Astrocyte (in vitro differentiated cells and primary cell): ENCODE measurements at regions not wholly inside any gene's neighbourhood (a gene's known extent, or its start where the extent isn't known, plus 50 kb on each side); places are given as distances from the start of the nearest gene placed in this dataset.

Experiments
- DNase-seq: peaks from one replicate; pipeline ENCODE4 v3.0.0-alpha.2; 2010; ENCODE audit warnings: low read depth
- FAIRE-seq: peaks from 2 replicates; lab custom pipeline; 2011; peaks lifted over from hg19 to GRCh38; lab: Jason Lieb, UNC
- H2AFZ ChIP-seq: 2 replicates; pipeline ENCODE4 v1.6.0; 2012; ENCODE audit warnings: low read depth, low read length, inconsistent platforms
- H3K27ac ChIP-seq: 2 replicates; pipeline ENCODE4 v1.5.1; 2011; ENCODE audit warnings: low read depth, low read length, inconsistent platforms
- H3K27me3 ChIP-seq: 2 replicates; pipeline ENCODE4 v1.6.0; 2011; ENCODE audit warnings: low read length, inconsistent platforms; ENCODE audit not compliant: insufficient read depth
- H3K36me3 ChIP-seq: 2 replicates; pipeline ENCODE4 v1.5.1; 2011; ENCODE audit warnings: low read length, inconsistent platforms; ENCODE audit not compliant: insufficient read depth
- H3K4me1 ChIP-seq: 2 replicates; pipeline ENCODE4 v1.5.1; 2011; ENCODE audit warnings: low read length, inconsistent platforms; ENCODE audit not compliant: insufficient read depth
- H3K4me2 ChIP-seq: 2 replicates; pipeline ENCODE4 v1.6.0; 2012; ENCODE audit warnings: low read length, inconsistent platforms
- H3K4me3 ChIP-seq: 2 replicates; pipeline ENCODE4 v1.5.1; 2011; ENCODE audit warnings: low read depth, mild to moderate bottlenecking, low read length, inconsistent platforms; ENCODE audit not compliant: insufficient read depth
- H3K79me2 ChIP-seq: 2 replicates; pipeline ENCODE4 v1.6.0; 2012; ENCODE audit warnings: mild to moderate bottlenecking, low read length, inconsistent platforms; ENCODE audit not compliant: insufficient read depth
- H3K9ac ChIP-seq: 2 replicates; pipeline ENCODE4 v1.6.0; 2012; ENCODE audit warnings: mild to moderate bottlenecking, low read length, inconsistent platforms
- H3K9me3 ChIP-seq: 2 replicates; pipeline ENCODE4 v1.5.1; 2012; ENCODE audit warnings: low read depth, mild to moderate bottlenecking, low read length, inconsistent platforms; ENCODE audit not compliant: insufficient read depth
- H4K20me1 ChIP-seq: 2 replicates; pipeline ENCODE4 v1.6.0; 2012; ENCODE audit warnings: low read length, inconsistent platforms; ENCODE audit not compliant: insufficient read depth
- H3K27ac Mint-ChIP-seq: one replicate; pipeline ENCODE4 v1.8.0; 2021; ENCODE audit warnings: mild to moderate bottlenecking, mixed read lengths; ENCODE audit not compliant: unreplicated experiment
- H3K27me3 Mint-ChIP-seq: one replicate; pipeline ENCODE4 v1.8.0; 2021; ENCODE audit warnings: low read depth, mixed read lengths; ENCODE audit not compliant: unreplicated experiment
- H3K36me3 Mint-ChIP-seq: one replicate; pipeline ENCODE4 v1.8.0; 2021; ENCODE audit warnings: low read depth, mixed read lengths; ENCODE audit not compliant: unreplicated experiment
- H3K4me1 Mint-ChIP-seq: one replicate; pipeline ENCODE4 v1.8.0; 2021; ENCODE audit warnings: low read depth, mixed read lengths; ENCODE audit not compliant: unreplicated experiment
- H3K4me3 Mint-ChIP-seq: one replicate; pipeline ENCODE4 v1.8.0; 2021; ENCODE audit warnings: mild to moderate bottlenecking, moderate library complexity, mixed read lengths; ENCODE audit not compliant: unreplicated experiment
- H3K9me3 Mint-ChIP-seq: one replicate; pipeline ENCODE4 v1.8.0; 2021; ENCODE audit warnings: mild to moderate bottlenecking, mixed read lengths; ENCODE audit not compliant: unreplicated experiment
- CTCF ChIP-seq: IDR thresholded peaks from 2 replicates; pipeline ENCODE4 v1.5.1; 2011; ENCODE audit warnings: low read depth, mild to moderate bottlenecking, inconsistent platforms, low read length, moderate library complexity; ENCODE audit not compliant: insufficient read depth
- EZH2 ChIP-seq: IDR thresholded peaks from 2 replicates; pipeline ENCODE4 v1.6.1; 2012; ENCODE audit warnings: mild to moderate bottlenecking, low read length, inconsistent platforms; ENCODE audit not compliant: insufficient read depth

DNA sequence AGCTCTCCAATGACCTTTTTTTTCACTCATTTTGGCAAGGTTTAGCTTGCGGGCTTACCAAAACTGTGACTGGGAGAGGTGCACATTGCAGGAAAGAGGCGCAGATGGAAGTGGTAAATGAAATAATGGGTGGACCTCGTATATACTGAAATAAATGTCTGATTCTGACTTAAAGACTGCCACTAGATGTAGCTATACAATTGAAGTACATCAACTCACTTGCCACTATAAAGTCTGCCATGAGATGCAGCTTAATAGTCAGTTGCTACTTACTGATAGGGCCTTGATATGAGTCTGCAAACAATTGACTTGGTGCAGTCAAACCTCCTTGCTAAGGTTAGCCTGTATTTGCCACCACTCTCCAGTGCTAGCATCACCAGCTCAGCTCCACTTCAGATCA is 525.9 kb upstream of the MBL2 start:
- H3K9me3 Mint-ChIP-seq: peaks cover 2% of the 10 kb centered on the region
- H3K79me2 ChIP-seq: no peaks in the 10 kb centered on the region
- H3K9ac ChIP-seq: no peak overlapping the region
- H3K4me3 Mint-ChIP-seq: no peak overlapping the region
- peaks cover 2% of the 10 kb centered on the region for H3K4me1 Mint-ChIP-seq
- H3K4me1 ChIP-seq: no peaks in the 10 kb centered on the region
- no peak overlapping the region for H3K27ac Mint-ChIP-seq
- no peaks in the 10 kb centered on the region for H3K27me3 Mint-ChIP-seq
- no peaks in the 10 kb centered on the region for H3K27me3 ChIP-seq
- H3K36me3 Mint-ChIP-seq: no peaks in the 10 kb centered on the region
- H3K36me3 ChIP-seq: no peaks in the 10 kb centered on the region
- H3K4me2 ChIP-seq: no peak overlapping the region
- DNase-seq: no peak
- no peaks in the 10 kb centered on the region for H3K9me3 ChIP-seq
- no peak overlapping the region for H3K27ac ChIP-seq
- TF ChIP-seq EZH2: no peak
- no peak for TF ChIP-seq CTCF
- H3K4me3 ChIP-seq: no peak overlapping the region
- H4K20me1 ChIP-seq: no peaks in the 10 kb centered on the region
- no peak for FAIRE-seq
- H2AFZ ChIP-seq: no peak overlapping the region

GRCh38 chr10:53284615-53285182 is 512.1 kb upstream of the MBL2 start:
- H3K9ac ChIP-seq: no peak overlapping the region
- H2AFZ ChIP-seq: no peak overlapping the region
- H3K9me3 Mint-ChIP-seq: no peaks in the 10 kb centered on the region
- H3K27me3 ChIP-seq: no peaks in the 10 kb centered on the region
- H3K27ac ChIP-seq: no peak overlapping the region
- no peaks in the 10 kb centered on the region for H3K9me3 ChIP-seq
- H3K27me3 Mint-ChIP-seq: no peaks in the 10 kb centered on the region
- no peak for DNase-seq
- no peaks in the 10 kb centered on the region for H3K36me3 Mint-ChIP-seq
- H3K4me3 Mint-ChIP-seq: no peak overlapping the region
- H4K20me1 ChIP-seq: no peaks in the 10 kb centered on the region
- H3K27ac Mint-ChIP-seq: no peak overlapping the region
- TF ChIP-seq CTCF (no peak), EZH2 (no peak)
- no peaks in the 10 kb centered on the region for H3K79me2 ChIP-seq
- no peak for FAIRE-seq
- no peaks in the 10 kb centered on the region for H3K4me1 Mint-ChIP-seq
- no peaks in the 10 kb centered on the region for H3K36me3 ChIP-seq
- no peaks in the 10 kb centered on the region for H3K4me1 ChIP-seq
- no peak overlapping the region for H3K4me2 ChIP-seq
- no peak overlapping the region for H3K4me3 ChIP-seq

GRCh38 chr10:53276797-53277196 is 504.2 kb upstream of the MBL2 start:
- H3K4me2 ChIP-seq: no peak overlapping the region
- no peak overlapping the region for H3K4me3 ChIP-seq
- Mint-ChIP-seq H3K9me3 (peaks cover 4% of the 10 kb centered on the region), H3K27me3 (no peaks in the 10 kb centered on the region), H3K4me1 (no peaks in the 10 kb centered on the region), H3K27ac (no peak overlapping the region), H3K36me3 (no peaks in the 10 kb centered on the region), H3K4me3 (no peak overlapping the region)
- no peaks in the 10 kb centered on the region for H3K4me1 ChIP-seq
- no peaks in the 10 kb centered on the region for H4K20me1 ChIP-seq
- TF ChIP-seq EZH2: no peak
- no peak for TF ChIP-seq CTCF
- FAIRE-seq (no peak), DNase-seq (no peak)
- no peak overlapping the region for H2AFZ ChIP-seq
- H3K36me3 ChIP-seq: no peaks in the 10 kb centered on the region
- H3K9ac ChIP-seq: no peak overlapping the region
- no peaks in the 10 kb centered on the region for H3K79me2 ChIP-seq
- H3K27ac ChIP-seq: no peak overlapping the region
- H3K9me3 ChIP-seq: no peaks in the 10 kb centered on the region
- no peaks in the 10 kb centered on the region for H3K27me3 ChIP-seq
